LNCaP clone FGC (cell line): ENCODE measurements at regions not wholly inside any gene's neighbourhood (a gene's known extent, or its start where the extent isn't known, plus 50 kb on each side); places are given as distances from the start of the nearest gene placed in this dataset.

Source experiments
- DNase-seq: peaks from one replicate; pipeline ENCODE4 v3.0.0-alpha.2; 2011; ENCODE audit warnings: low read depth
- H3K4me3 ChIP-seq: 2 replicates; pipeline ENCODE4 v1.5.1; 2011; ENCODE audit warnings: mild to moderate bottlenecking, low read depth, low read length, control low read depth
- CTCF ChIP-seq: IDR thresholded peaks from 2 replicates; pipeline ENCODE4 v1.5.1; 2012; ENCODE audit warnings: mild to moderate bottlenecking; ENCODE audit not compliant: control insufficient read depth, insufficient read depth; ENCODE audit errors: extremely low read depth

GRCh38 chr13:109666656-109667055, 119.7 kb downstream of the IRS2 start:
- no peak for DNase-seq
- no peak overlapping the region for H3K4me3 ChIP-seq
- TF ChIP-seq CTCF = no peak

GRCh38 chr13:109665781-109666249, 120.6 kb downstream of the IRS2 start:
- no peak overlapping the region for H3K4me3 ChIP-seq
- TF ChIP-seq CTCF = no peak
- DNase-seq = no peak

- TF ChIP-seq CTCF = no peak
- no peak for DNase-seq
- H3K4me3 ChIP-seq = no peak overlapping the region
Observed at GRCh38 chr13:109665240-109665639, 121.1 kb downstream of the IRS2 start.

- H3K4me3 ChIP-seq = no peak overlapping the region
- DNase-seq = no peak
- no peak for TF ChIP-seq CTCF
Observed at GRCh38 chr13:109657395-109657794, 129.0 kb downstream of the IRS2 start.

GRCh38 chr13:109656206-109656605, 130.2 kb downstream of the IRS2 start:
- DNase-seq = no peak
- no peak overlapping the region for H3K4me3 ChIP-seq

GRCh38 chr13:109655611-109656010, 130.8 kb downstream of the IRS2 start:
- TF ChIP-seq CTCF = no peak
- no peak for DNase-seq
- no peak overlapping the region for H3K4me3 ChIP-seq

More at GRCh38 chr13:109656206-109656605, 130.2 kb downstream of the IRS2 start:
- no peak for TF ChIP-seq CTCF

GRCh38 chr13:109655206-109655600, 131.2 kb downstream of the IRS2 start:
- no peak for TF ChIP-seq CTCF
- H3K4me3 ChIP-seq = no peak overlapping the region
- DNase-seq = no peak
